ENCODE measurements at regions not wholly inside any gene's neighbourhood (a gene's known extent, or its start where the extent isn't known, plus 50 kb on each side); places are given as distances from the start of the nearest gene placed in this dataset.

- no peak for TF ChIP-seq CTCF (IDR thresholded peaks at IDR 0.05)
- no peak for TF ChIP-seq POLR2A (IDR thresholded peaks at IDR 0.05)
Observed at GRCh38 chr2:64336171-64336570, 117.8 kb upstream of the LGALSL start.
